H1 (cell line): ENCODE measurements at regions not wholly inside any gene's neighbourhood (a gene's known extent, or its start where the extent isn't known, plus 50 kb on each side); places are given as distances from the start of the nearest gene placed in this dataset.

Experiments
- CTCF ChIA-PET: fragments of 300-600 bp; sonication (Branson Sonifier 250); formaldehyde crosslinking; loops from one replicate; lab custom pipeline; 2021; ENCODE audit not compliant: partially characterized antibody; lab: Charles Lee
- POLR2A ChIA-PET: fragments of 300-600 bp; sonication (Branson Sonifier 250); formaldehyde crosslinking; loops from one replicate; lab custom pipeline; 2021; ENCODE audit warnings: inconsistent platforms; ENCODE audit not compliant: partially characterized antibody; lab: Charles Lee
- DNase-seq, 2 experiments: peaks; one replicate each; pipeline versions ENCODE4 v3.0.0 to v3.0.0-alpha.2; 2010 to 2022; ENCODE audit warnings: low spot score in 2 of 2, low read depth in 1 of 2, mixed read lengths in 1 of 2
- FAIRE-seq: peaks from 2 replicates; lab custom pipeline; 2011; peaks lifted over from hg19 to GRCh38; lab: Jason Lieb, UNC
- H2AFZ ChIP-seq: 2 replicates; pipeline ENCODE4 v1.8.1; 2012; ENCODE audit warnings: low read length, inconsistent platforms
- H2AK5ac ChIP-seq: 2 replicates; pipeline ENCODE4 v1.6.1; 2013; ENCODE audit warnings: low read depth, low read length
- H2BK120ac ChIP-seq: replicated peaks from 2 replicates; pipeline ENCODE3; 2013; ENCODE audit warnings: low read depth, low read length, inconsistent platforms
- H2BK12ac ChIP-seq: 2 replicates; pipeline ENCODE4 v1.6.1; 2013; ENCODE audit warnings: low read depth, low read length
- H2BK15ac ChIP-seq: 2 replicates; pipeline ENCODE4 v1.6.1; 2013; ENCODE audit warnings: low read length
- H2BK20ac ChIP-seq: 2 replicates; pipeline ENCODE4 v1.6.1; 2013; ENCODE audit warnings: low read length
- H2BK5ac ChIP-seq: 2 replicates; pipeline ENCODE4 v1.6.1; 2013; ENCODE audit warnings: low read depth, low read length
- H3K14ac ChIP-seq: 2 replicates; pipeline ENCODE4 v1.6.1; 2013; ENCODE audit warnings: inconsistent platforms; ENCODE audit not compliant: insufficient read length
- H3K18ac ChIP-seq: 2 replicates; pipeline ENCODE4 v1.6.1; 2013; ENCODE audit warnings: low read length; ENCODE audit errors: extremely low read depth
- H3K23ac ChIP-seq: 2 replicates; pipeline ENCODE4 v1.6.1; 2013; ENCODE audit warnings: inconsistent platforms; ENCODE audit not compliant: insufficient read length
- H3K23me2 ChIP-seq: 2 replicates; pipeline ENCODE4 v1.6.1; 2013; ENCODE audit warnings: low read depth, low read length
- H3K27ac ChIP-seq: 2 replicates; pipeline ENCODE4 v1.6.1; 2011; ENCODE audit warnings: low read depth, low read length, inconsistent platforms
- H3K27me3 ChIP-seq, 4 experiments: replicated peaks in 1 of 4; 1 replicate in 1 of 4; 2 replicates in 3 of 4; pipeline versions ENCODE4 v1.6.1 to v1.8.1; 2011 to 2013; ENCODE audit warnings: low read length in 3 of 4, mild to moderate bottlenecking in 3 of 4, inconsistent platforms in 2 of 4, mixed read lengths in 2 of 4, moderate library complexity in 1 of 4; ENCODE audit not compliant: control insufficient read depth in 3 of 4, insufficient read depth in 3 of 4; ENCODE audit errors: extremely low read depth in 1 of 4
- H3K36me3 ChIP-seq, 4 experiments: 2 replicates each; pipeline versions ENCODE4 v1.6.1 to v1.8.1; 2011 to 2013; ENCODE audit warnings: mild to moderate bottlenecking in 4 of 4, low read length in 3 of 4, moderate library complexity in 2 of 4, control low read depth in 1 of 4, inconsistent platforms in 1 of 4; ENCODE audit not compliant: insufficient read depth in 4 of 4, control insufficient read depth in 2 of 4
- H3K4ac ChIP-seq: replicated peaks from 2 replicates; pipeline ENCODE3; 2013; ENCODE audit warnings: low read length, low read depth, mixed read lengths, inconsistent platforms; ENCODE audit not compliant: insufficient read length
- H3K4me1 ChIP-seq, 4 experiments: replicated peaks in 1 of 4; 1 replicate in 1 of 4; 2 replicates in 3 of 4; pipeline versions ENCODE4 v1.6.1 to v1.8.1; 2011 to 2013; ENCODE audit warnings: low read length in 3 of 4, inconsistent platforms in 2 of 4, mixed read lengths in 1 of 4; ENCODE audit not compliant: insufficient read depth in 4 of 4, control insufficient read depth in 3 of 4
- H3K4me2 ChIP-seq, 2 experiments: 2 replicates each; pipeline versions ENCODE4 v1.6.1 to v1.8.1; 2011 to 2013; ENCODE audit warnings: low read depth in 2 of 2, low read length in 2 of 2, control low read depth in 1 of 2, inconsistent platforms in 1 of 2, mild to moderate bottlenecking in 1 of 2; ENCODE audit not compliant: insufficient read depth in 1 of 2
- H3K4me3 ChIP-seq, 4 experiments: fragments of 200-600, 300-600 bp in 1 of 4; sonication (generic), shearing (Covaris generic), sonication (Bioruptor Twin) in 1 of 4; 2 replicates each; pipeline versions ENCODE4 v1.5.1 to v1.8.1; 2011 to 2016; ENCODE audit warnings: low read length in 4 of 4, low read depth in 3 of 4, control low read depth in 2 of 4, inconsistent platforms in 2 of 4, mild to moderate bottlenecking in 2 of 4, mixed read lengths in 1 of 4, moderate library complexity in 1 of 4; ENCODE audit not compliant: insufficient read depth in 2 of 4; ENCODE audit errors: extremely low read depth in 1 of 4
- H3K56ac ChIP-seq: replicated peaks from 2 replicates; pipeline ENCODE3; 2013; ENCODE audit warnings: low read depth, mild to moderate bottlenecking, mixed read lengths, low read length, inconsistent platforms; ENCODE audit not compliant: insufficient read length
- H3K79me1 ChIP-seq: 2 replicates; pipeline ENCODE4 v1.6.1; 2013; ENCODE audit warnings: low read depth, low read length, control low read depth
- H3K79me2 ChIP-seq, 2 experiments: 2 replicates each; pipeline versions ENCODE4 v1.6.1 to v1.8.1; 2012 to 2013; ENCODE audit warnings: low read length in 2 of 2, mild to moderate bottlenecking in 2 of 2, inconsistent platforms in 1 of 2; ENCODE audit not compliant: insufficient read depth in 2 of 2, control insufficient read depth in 1 of 2
- H3K9ac ChIP-seq, 4 experiments: replicated peaks in 1 of 4; 1 replicate in 1 of 4; 2 replicates in 3 of 4; pipeline versions ENCODE4 v1.6.1 to v1.8.1; 2011 to 2013; ENCODE audit warnings: low read depth in 3 of 4, low read length in 3 of 4, control low read depth in 2 of 4, mild to moderate bottlenecking in 2 of 4, moderate library complexity in 2 of 4, inconsistent platforms in 1 of 4; ENCODE audit errors: extremely low read depth in 1 of 4
- H3K9me3 ChIP-seq, 2 experiments: 2 replicates each; pipeline versions ENCODE4 v1.6.1 to v1.8.1; 2012 to 2013; ENCODE audit warnings: mild to moderate bottlenecking in 2 of 2, moderate library complexity in 2 of 2, control low read depth in 1 of 2, inconsistent platforms in 1 of 2, low read depth in 1 of 2, low read length in 1 of 2, mixed read lengths in 1 of 2; ENCODE audit not compliant: insufficient read depth in 2 of 2
- H4K20me1 ChIP-seq, 2 experiments: replicated peaks in 1 of 2; 2 replicates each; pipeline versions ENCODE3 to v1.8.1; 2011 to 2013; ENCODE audit warnings: inconsistent platforms in 2 of 2, low read length in 2 of 2, mild to moderate bottlenecking in 1 of 2; ENCODE audit not compliant: insufficient read depth in 2 of 2, control insufficient read depth in 1 of 2
- H4K5ac ChIP-seq: 2 replicates; pipeline ENCODE4 v1.6.1; 2013; ENCODE audit warnings: low read length, low read depth, mixed read lengths, inconsistent platforms; ENCODE audit not compliant: insufficient read length
- H4K8ac ChIP-seq: 2 replicates; pipeline ENCODE4 v1.8.0; 2013; ENCODE audit warnings: mild to moderate bottlenecking, moderate library complexity, low read length, inconsistent platforms; ENCODE audit not compliant: insufficient read depth; ENCODE audit errors: extremely low read depth
- H4K91ac ChIP-seq: replicated peaks from 2 replicates; pipeline ENCODE3; 2013; ENCODE audit warnings: low read length, mixed read lengths, inconsistent platforms; ENCODE audit not compliant: insufficient read length
- ASH2L ChIP-seq: fragments of 200-600, 300-600 bp; sonication (generic); IDR thresholded peaks from one replicate; pipeline ENCODE4 v1.7.1; 2017; ENCODE audit warnings: low read length
- EZH2 ChIP-seq: fragments of 200-600 bp; sonication (generic); IDR thresholded peaks from 2 replicates; pipeline ENCODE4 v1.7.1; 2012; ENCODE audit warnings: low read depth, mild to moderate bottlenecking, moderate library complexity, low read length, inconsistent platforms; ENCODE audit not compliant: severe bottlenecking
- GTF2F1 ChIP-seq: IDR thresholded peaks from 2 replicates; pipeline ENCODE4 v1.6.1; 2012; ENCODE audit warnings: low read depth, low read length, improper control_type of control experiment, borderline replicate concordance
- KDM1A ChIP-seq: fragments of 200-600, 300-600 bp; sonication (generic); IDR thresholded peaks from 2 replicates; pipeline ENCODE4 v1.7.1; 2016; ENCODE audit warnings: mild to moderate bottlenecking, low read length, borderline replicate concordance
- KDM4A ChIP-seq: IDR thresholded peaks from one replicate; pipeline ENCODE4 v1.7.1; 2012; ENCODE audit warnings: low read depth, mild to moderate bottlenecking, moderate library complexity, low read length, inconsistent platforms; ENCODE audit not compliant: severe bottlenecking
- MAFK ChIP-seq: IDR thresholded peaks from 2 replicates; pipeline ENCODE4 v1.6.1; 2012; ENCODE audit warnings: low read depth, mild to moderate bottlenecking, improper control_type of control experiment, low read length
- NANOG ChIP-seq: IDR thresholded peaks from 2 replicates; pipeline ENCODE4 v1.6.1; 2011; ENCODE audit warnings: low read length, low read depth, mild to moderate bottlenecking, inconsistent platforms; ENCODE audit not compliant: insufficient read depth, poor library complexity, severe bottlenecking
- POLR2A ChIP-seq, 2 experiments: IDR thresholded peaks; 1 replicate in 1 of 2; 2 replicates in 1 of 2; pipeline ENCODE4 v1.6.1; 2011; ENCODE audit warnings: low read depth in 2 of 2, low read length in 2 of 2, mild to moderate bottlenecking in 2 of 2; ENCODE audit errors: control extremely low read depth in 1 of 2
- RFX5 ChIP-seq: IDR thresholded peaks from 2 replicates; pipeline ENCODE4 v1.6.1; 2011; ENCODE audit warnings: low read depth, low read length, improper control_type of control experiment, borderline replicate concordance
- RXRA ChIP-seq: IDR thresholded peaks from 2 replicates; pipeline ENCODE4 v1.6.1; 2011; ENCODE audit warnings: low read depth, mild to moderate bottlenecking, low read length, moderate library complexity; ENCODE audit not compliant: insufficient read depth
- SP2 ChIP-seq: IDR thresholded peaks from 2 replicates; pipeline ENCODE4 v1.6.1; 2012; ENCODE audit warnings: mild to moderate bottlenecking, low read length, inconsistent platforms
- SRF ChIP-seq: IDR thresholded peaks from 2 replicates; pipeline ENCODE4 v1.6.1; 2011; ENCODE audit warnings: mild to moderate bottlenecking, low read depth, low read length, moderate library complexity
- WGBS, 2 experiments: shearing (Covaris generic) in 1 of 2; methylation state at CpG; one replicate each; pipeline versions ENCODE4 v1.1.6 to v1.1.7; 2013 to 2015; ENCODE audit warnings: low lambda C conversion rate in 2 of 2, mixed read lengths in 2 of 2, inconsistent platforms in 1 of 2, low coverage in 1 of 2, missing lambda C conversion rate in 1 of 2; ENCODE audit not compliant: insufficient replicate concordance in 2 of 2, insufficient coverage in 1 of 2, insufficient read length in 1 of 2; ENCODE audit errors: extremely low coverage in 1 of 2, missing lambda C conversion rate in 1 of 2; 5-methylcytosine and 5-hydroxymethylcytosine counted together

DNA sequence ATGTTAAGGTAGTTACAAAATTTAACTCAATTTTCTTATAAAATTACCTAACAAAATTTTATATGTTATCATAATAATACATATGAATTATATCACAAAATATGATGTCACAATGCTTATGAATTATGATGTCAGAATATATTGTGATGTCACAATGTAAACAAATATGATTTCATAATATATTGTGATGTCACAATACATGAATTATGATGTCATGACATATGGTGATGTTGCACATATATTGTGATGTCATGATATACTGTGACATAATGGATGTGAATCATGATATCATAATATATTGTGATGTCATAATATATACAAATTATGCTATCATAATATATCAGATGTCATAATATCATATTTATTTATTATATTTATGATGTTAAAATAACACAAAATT lies 1879.9 kb downstream of the TP53TG3F start (continued):
- TF ChIP-seq KDM1A = no peak

- Histone ChIP-seq H3K36me3 (no peaks in the 10 kb centered on the region), H4K20me1 (no peaks in the 10 kb centered on the region), H3K27me3 (no peaks in the 10 kb centered on the region), H4K5ac (no peak overlapping the region), H3K4me3 (no peak overlapping the region), H3K14ac (no peak overlapping the region), H4K91ac (no peak overlapping the region), H2BK20ac (no peak overlapping the region), H2BK5ac (no peak overlapping the region), H4K8ac (no peak overlapping the region), H2BK12ac (no peak overlapping the region), H3K18ac (no peak overlapping the region), H3K9ac (no peak overlapping the region), H3K56ac (no peak overlapping the region), H3K79me1 (no peaks in the 10 kb centered on the region), H3K79me2 (no peaks in the 10 kb centered on the region), H3K23me2 (no peaks in the 10 kb centered on the region), H3K4me2 (no peak overlapping the region), H3K4ac (no peak overlapping the region), H2AK5ac (no peak overlapping the region), H2AFZ (no peak overlapping the region), H2BK120ac (no peak overlapping the region), H3K9me3 (peaks cover 46 to 49% of the 10 kb centered on the region in 2 experiments), H3K27ac (no peak overlapping the region), H3K4me1 (no peaks in the 10 kb centered on the region), H2BK15ac (no peak overlapping the region), H3K23ac (no peak overlapping the region)
- DNase-seq (no peak), FAIRE-seq (no peak)
- 63% methylated on average over 4 of the region's 4 CpGs; no CpG with 5 or more reads in 1 of the 2 experiments for WGBS, 2 experiments
- ChIA-PET CTCF (no interaction called here), POLR2A (no interaction called here)
- TF ChIP-seq KDM4A (no peak), RFX5 (no peak), EZH2 (no peak), NANOG (no peak), SP2 (no peak), ASH2L (no peak), SRF (no peak), MAFK (no peak), POLR2A (IDR thresholded peaks at IDR 0.05; ENCODE audit: control extremely low read depth in 1 of 2, low read depth in 2 of 2, low read length in 2 of 2) (no peak), RXRA (no peak), GTF2F1 (no peak)
Measured at GRCh38 chr16:35342012-35342411, 1882.6 kb downstream of the TP53TG3F start.
